NCI-H82 (cell line): ENCODE measurements at regions not wholly inside any gene's neighbourhood (a gene's known extent, or its start where the extent isn't known, plus 50 kb on each side); places are given as distances from the start of the nearest gene placed in this dataset.

Experiments used
- DNase-seq: peaks from one replicate; lab custom pipeline; 2025; lab: John Stamatoyannopoulos, UW

- no peak for DNase-seq
Measured at GRCh38 chr5:175579742-175580432, 78.0 kb upstream of the HRH2 start.

GRCh38 chr5:175582697-175583096 lies 75.2 kb upstream of the HRH2 start:
- no peak for DNase-seq

DNA sequence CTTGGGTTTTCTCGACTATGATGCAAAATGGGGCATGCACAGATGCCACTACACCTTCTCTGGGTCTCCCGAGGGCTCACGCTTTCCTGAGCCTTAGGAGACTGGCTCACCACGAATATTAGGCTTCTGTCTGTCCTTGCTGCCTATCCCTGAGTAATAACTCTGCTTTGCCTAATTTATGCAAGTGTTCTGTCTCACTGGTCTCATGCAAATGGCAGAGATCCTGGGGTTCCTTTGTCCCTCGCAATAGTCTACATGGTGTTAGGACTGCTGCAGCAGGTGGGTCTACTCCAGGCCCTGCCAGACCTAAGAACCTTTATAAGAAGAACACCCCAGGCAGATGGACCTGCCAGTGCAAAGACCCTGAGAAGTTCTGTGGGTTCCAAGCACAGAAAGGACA lies 72.3 kb upstream of the HRH2 start:
- DNase-seq = no peak

DNA sequence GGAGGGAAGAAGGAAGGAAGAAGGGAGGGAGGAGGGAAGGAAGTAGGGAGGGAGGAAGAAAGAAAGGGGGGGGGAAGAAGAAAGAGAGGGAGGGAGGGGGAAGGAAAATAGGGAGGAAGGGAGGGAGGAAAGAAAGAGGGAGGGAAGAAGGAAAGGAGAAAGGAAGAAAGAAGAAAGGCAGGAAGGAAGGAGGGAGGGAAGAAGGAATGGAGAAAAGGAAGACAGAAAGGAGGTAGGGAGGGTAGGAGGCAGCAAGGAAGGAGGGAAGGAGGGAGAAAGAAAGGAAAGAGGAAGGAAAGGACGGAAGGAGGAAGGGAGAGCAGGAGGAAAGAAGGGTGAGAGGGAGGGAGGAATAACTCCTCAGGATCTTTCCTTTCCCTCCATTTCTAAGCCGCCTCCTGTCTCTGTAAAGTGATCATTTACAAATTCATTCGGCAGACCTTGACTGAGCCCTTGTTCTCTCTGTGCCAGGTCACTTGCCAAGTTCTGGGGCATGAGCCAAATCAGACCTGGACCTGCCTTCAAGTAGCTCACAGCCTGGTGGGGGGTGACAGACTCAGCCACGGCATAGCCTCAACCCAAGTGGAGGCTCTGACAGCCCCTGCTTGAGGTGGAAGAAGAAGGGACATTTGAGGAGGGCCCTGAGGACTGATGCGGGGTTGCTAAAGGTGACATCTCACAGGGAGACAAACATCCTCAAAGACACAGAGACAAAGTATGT lies 69.0 kb upstream of the HRH2 start:
- no peak for DNase-seq

- DNase-seq = no peak
Measured at GRCh38 chr5:175589714-175590113, 68.2 kb upstream of the HRH2 start.

GRCh38 chr5:175590471-175590881 lies 67.4 kb upstream of the HRH2 start:
- DNase-seq = no peak

DNA sequence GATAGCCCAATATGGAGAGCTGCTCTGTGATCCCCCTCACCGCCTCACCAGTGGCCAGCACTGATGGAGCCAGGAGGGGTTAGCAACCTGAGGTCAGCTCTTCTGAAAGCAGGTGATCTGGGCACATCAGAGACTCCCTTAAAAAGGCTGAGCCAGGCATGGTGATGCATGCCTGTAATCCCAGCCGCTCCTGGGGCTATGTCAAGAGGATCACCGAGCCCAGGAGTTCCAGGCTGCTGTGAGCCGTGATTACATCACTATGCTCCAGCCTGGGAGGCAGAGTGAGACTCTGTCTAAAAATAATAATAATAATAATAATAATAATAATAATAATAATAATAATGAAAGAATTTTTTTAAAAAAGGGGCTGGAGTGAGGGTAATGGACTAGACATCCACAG lies 66.6 kb upstream of the HRH2 start:
- DNase-seq = no peak

DNA sequence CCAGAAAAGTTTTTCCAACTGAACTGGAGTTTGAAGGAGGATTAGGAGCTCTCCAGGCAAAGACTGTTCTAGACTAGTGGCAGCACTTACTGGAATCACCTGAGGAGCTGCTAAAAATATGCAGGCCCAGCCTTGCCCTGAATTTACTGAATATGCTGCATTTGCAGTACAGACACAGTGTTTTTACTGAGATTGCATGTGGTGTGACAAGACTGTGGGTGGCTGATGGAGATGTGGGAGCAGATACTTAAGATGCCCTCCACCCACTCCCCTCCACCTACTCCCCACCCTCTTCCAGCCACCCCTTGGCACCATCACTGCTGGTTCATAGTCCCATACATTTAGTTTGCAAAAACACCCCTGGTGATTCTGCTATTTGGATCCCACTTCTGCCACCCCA lies 64.1 kb upstream of the HRH2 start:
- DNase-seq = no peak

DNA sequence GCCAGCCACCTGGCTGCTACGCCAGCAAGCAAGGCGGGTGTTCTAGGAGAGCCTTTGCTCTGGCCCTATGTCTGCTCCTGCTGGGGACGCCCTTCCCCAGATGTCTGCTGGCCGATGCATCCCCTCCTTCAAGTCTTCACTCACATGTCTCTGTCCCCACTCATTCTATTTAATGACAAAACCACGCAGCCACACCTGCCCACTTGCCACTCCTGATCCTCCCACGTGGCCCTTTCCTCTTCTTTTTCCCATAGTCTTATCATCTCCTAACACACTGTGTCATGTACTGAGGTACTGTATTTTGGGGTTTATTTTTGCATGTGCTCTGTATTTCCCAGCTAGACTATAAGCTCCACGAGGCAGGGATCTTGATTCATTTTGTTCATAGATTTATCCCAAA lies 62.0 kb upstream of the HRH2 start:
- no peak for DNase-seq

GRCh38 chr5:175596761-175597189 lies 61.1 kb upstream of the HRH2 start:
- no peak for DNase-seq

DNA sequence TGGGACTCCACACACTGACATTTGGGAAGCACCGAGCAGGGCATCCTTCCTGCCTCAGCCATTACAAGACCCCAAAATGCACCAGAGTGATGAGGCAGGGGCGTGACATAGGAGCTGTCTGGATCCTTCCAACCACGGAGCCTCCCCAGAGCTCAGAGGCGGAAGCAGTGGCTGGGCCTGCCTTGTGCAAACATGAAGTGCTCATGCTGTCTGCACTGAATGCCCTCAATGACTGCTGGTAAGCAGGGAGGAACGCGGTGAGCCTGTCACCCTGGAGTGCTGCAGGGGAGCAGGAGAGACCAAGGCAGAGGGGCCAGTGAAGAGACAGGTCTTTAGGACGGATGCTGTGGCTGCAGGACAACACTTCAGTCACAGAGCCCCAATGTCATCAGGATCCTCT lies 60.2 kb upstream of the HRH2 start:
- DNase-seq = no peak

DNA sequence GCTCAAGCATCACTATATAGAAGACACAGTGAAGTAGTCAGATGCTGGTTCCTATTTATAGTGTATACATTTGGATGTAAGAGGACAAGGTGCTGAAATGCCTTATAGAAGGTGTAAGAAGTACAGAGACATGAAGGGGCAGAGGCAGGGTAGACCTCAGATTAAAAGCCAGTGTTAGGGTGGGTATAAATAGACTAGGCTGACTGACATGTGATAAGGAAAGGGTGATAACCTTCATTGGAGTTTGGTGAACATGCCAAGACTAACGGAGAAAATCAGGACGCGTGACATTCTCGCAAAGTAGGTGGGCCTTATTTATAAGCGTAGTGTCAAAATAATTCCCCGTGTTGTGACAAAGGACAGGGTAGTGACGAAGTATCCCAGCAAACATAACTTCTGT lies 59.1 kb upstream of the HRH2 start:
- no peak for DNase-seq

GRCh38 chr5:175599210-175599609 lies 58.7 kb upstream of the HRH2 start:
- no peak for DNase-seq

GRCh38 chr5:175603987-175604739 lies 53.7 kb upstream of the HRH2 start:
- peak; percentile 60 for DNase-seq

GRCh38 chr5:175606409-175606808 lies 51.5 kb upstream of the HRH2 start:
- DNase-seq = no peak
